GM18507 (cell line): ENCODE measurements at regions not wholly inside any gene's neighbourhood (a gene's known extent, or its start where the extent isn't known, plus 50 kb on each side); places are given as distances from the start of the nearest gene placed in this dataset.

Experiments
- DNase-seq: peaks from one replicate; pipeline ENCODE4 v3.0.0; 2011; ENCODE audit warnings: low read depth; ENCODE audit not compliant: insufficient read length; ENCODE audit errors: extremely low spot score
- FAIRE-seq: peaks from 2 replicates; lab custom pipeline; 2011; peaks lifted over from hg19 to GRCh38; lab: Jason Lieb, UNC

DNA sequence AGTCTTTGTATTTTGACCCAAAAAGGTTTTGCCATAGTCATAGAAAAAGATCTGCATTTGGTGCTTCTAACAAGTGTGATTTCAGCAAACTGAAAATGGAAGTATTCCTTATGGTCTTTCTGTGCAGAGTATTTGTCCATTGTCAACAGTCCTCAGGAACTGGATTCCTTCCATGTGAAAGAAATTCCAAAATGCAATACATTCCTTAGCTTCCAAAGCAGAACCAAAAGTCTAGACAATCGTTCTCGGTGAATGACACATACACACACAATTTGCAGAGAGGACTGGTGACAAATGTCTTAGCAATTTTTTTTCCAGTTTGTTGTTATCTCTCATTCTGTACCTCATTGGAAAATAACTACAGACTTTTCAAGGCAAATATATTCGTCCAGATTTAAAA, 562.2 kb upstream of the SLIT2 start:
- no peak for FAIRE-seq
- DNase-seq: no peak

- DNase-seq (no peak), FAIRE-seq (no peak)
These were observed 565.2 kb upstream of the SLIT2 start for GRCh38 chr4:19686456-19686855.

GRCh38 chr4:19684084-19684483, 567.6 kb upstream of the SLIT2 start:
- FAIRE-seq (no peak), DNase-seq (no peak)

DNA sequence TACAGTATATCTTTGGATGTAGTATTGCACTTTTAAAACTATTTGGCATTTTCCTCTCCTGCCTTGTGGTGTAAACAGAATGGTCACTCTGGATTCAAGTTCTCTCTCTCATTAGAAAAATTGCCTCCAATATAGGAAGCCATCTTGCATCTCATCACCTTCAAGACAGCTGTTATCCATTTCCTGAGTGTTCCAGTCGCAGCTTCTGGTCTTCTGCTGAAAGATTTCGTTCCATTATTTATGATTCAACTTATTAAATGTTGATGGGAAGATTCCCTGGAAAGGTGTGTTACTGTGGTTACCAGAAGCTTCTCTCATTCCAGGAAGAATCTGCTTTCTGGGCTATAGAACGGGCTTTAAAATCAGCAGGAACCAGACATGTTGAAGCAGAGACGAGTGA, 568.3 kb upstream of the SLIT2 start:
- FAIRE-seq (no peak), DNase-seq (no peak)

DNA sequence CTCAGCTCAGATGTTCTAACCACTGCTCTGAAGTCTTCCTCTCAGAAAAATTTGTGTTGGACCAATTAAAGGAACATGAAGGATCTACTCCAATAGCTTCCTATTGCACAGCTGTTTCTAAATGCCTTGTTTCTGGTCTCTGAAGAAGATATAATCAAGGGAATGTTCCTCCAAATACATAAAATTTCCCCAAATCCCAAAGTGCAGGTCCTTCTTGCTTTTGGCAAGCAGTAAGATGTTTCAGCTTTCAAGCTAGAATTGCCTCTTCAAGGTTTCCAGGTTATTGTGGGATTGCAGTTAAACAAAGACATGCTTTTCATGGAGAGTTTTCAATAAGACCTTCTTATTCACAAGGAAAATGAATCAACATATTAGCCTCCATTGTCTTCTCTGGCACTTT, 574.5 kb upstream of the SLIT2 start:
- no peak for FAIRE-seq
- DNase-seq: no peak

DNA sequence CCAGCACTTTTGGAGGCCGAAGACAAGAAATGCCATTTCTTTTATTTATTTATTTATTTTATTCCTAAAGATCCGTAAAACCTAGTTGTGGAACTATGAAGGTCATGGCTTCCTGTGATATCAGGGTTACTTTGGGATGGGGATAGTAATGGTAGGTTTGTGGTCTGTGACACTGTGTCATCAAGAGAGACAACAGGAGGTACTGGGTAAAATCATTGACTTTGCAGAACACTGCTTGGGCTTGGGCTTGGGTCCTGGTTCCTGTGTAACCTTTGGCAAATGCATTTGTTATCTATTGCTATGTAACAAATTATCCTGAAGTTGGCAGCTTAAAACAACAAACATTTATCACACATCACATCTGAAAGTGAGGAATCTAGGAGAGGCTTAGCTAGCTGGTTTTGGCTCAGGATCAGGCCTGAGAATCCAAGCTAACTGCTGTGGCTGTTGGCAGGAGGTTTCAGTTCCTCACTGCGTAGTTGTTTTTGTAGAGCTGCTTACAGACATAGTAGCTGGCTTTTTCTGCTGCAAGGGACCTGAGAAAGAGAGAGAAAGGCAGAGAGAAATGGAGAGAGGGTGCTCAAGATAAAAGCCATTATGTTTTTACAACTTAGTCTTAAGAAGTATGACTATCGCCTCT, 576.4 kb upstream of the SLIT2 start:
- FAIRE-seq: no peak
- no peak for DNase-seq

GRCh38 chr4:19659101-19659500, 592.6 kb upstream of the SLIT2 start:
- FAIRE-seq: no peak
- DNase-seq: no peak

- no peak for DNase-seq
- no peak for FAIRE-seq
These were observed 593.8 kb upstream of the SLIT2 start for GRCh38 chr4:19657856-19658255.

- DNase-seq: no peak
- FAIRE-seq: no peak
These were observed 596.0 kb upstream of the SLIT2 start for GRCh38 chr4:19655666-19656065.

DNA sequence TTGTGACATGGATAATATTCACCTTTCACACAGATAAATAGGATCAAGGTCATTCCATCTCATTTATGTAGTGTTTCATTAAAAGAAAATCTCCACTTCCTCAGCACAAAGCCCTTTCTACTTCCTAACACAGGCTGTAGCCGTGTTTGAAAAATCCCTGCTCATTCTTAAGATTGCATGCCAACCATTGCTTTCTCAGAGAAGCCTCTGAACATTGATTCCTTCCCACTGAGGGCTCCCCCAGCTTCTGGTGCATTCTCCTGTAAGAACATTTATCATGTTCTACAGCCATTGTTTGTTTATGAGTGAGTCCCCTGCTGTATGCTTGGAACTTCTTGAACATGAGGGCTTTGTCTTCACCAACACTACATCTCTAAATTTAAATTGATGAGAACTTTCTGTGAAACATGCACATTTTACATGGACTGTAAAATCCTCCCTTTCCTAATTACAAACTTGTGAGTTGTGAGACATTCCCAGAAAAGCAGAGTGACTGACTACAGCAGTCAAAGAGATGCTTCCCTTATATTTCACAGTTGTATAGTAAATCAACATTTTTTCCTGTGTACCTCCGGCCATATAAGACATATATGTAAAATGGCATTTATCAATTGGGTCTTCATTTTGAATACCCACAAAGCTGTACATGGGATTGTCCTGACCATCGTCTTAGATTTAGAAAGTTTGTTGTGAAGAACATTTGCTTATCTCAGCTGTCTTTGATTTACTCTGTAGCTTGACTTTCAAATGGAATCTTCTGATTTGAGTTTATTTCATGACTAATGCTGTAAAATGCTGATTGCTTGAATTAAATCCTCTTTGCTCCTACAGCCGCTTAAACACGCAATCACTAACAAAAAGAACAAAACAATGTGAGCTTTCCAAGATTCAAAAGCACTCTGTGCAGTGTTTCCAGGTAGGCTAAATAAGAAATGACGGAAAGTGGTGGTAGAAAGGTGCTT, 600.5 kb upstream of the SLIT2 start:
- DNase-seq: no peak
- FAIRE-seq: no peak

- no peak for FAIRE-seq
- DNase-seq: no peak
These were observed 606.1 kb upstream of the SLIT2 start for GRCh38 chr4:19645589-19645988.

DNA sequence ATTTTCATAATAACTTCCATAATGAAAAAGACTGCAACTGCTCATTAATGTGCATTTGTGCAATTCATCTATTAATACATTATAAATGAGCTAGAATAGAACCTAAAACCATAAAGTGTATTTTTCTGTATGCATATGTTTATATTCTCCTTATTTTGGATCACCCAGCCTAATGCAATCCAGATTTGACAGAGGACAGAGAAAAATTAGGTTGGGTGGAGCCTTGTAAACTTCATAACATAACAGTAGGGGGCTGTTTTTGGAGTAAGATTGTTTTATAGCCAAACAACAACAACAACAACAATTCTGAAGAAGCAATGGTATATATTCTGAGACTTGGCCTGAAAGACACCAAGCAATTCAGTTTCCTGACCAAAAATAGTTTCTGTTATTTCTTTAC, 615.3 kb upstream of the SLIT2 start:
- FAIRE-seq: no peak
- no peak for DNase-seq

DNA sequence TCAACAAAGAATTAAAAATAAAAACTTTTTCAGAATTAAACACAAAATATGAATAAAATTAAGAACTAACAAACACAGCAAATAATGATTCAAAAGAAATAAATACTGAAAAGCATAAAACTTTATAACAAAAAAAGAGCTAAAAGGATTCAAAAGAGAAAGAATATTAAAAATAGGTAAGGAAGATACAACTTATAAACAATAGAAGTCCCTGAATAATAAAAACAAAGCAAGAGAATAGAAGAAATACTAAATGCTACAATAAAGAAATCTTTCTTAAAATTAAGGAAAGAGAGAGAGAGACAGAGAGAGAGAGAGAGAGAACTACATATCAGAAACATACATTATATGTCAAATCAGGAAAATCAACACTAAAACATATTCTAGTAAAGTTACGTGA, 619.9 kb upstream of the SLIT2 start:
- DNase-seq (no peak), FAIRE-seq (no peak)

- FAIRE-seq: no peak
- DNase-seq: no peak
These were observed 627.8 kb upstream of the SLIT2 start for GRCh38 chr4:19623866-19624265.

DNA sequence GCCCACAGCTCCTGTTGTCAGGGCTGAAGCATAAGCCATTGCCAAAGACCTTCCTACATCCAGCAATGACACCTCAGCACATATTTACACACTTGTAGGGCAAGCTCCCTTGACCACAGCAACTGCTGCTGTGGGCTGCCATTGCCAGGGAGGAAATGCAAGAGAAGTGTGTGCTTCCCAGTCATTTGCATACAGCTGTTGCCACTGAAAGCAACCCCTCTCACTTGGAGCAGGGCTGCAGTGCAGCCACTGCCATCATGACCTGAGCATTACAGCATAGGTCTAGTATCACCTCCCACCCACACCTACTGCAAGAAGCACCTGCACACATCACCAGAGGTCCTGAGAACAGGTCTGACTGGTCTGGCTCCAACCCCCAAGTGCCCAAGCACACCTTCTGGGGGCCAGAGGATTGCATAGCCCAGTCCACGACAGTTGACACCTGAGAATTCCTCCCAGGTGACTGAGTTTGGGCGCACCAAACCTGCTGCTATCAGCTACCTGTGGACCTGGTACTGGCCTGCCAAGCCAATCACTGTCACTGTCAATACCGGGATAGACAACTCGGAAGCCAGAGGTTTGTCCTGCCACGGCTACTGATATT, 636.5 kb upstream of the SLIT2 start:
- FAIRE-seq: no peak
- no peak for DNase-seq

DNA sequence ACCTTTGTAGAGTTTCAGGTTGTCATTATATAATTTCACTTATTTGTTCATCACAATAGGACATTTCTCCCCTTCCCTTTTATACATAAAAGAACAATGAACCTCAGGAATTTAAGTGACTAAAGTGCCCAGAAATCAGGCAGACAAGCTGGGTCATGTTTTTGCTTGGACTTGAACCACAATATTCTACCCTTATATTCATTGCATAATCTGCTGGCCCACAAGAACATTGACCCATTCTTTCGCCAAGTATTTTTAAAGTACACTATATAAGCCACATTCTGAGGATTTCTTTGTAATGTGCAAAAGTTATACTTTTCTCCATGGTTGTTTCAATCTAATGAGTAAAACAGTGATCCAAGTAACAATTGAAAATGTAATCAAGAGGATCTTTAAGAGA, 637.5 kb upstream of the SLIT2 start:
- no peak for DNase-seq
- no peak for FAIRE-seq

DNA sequence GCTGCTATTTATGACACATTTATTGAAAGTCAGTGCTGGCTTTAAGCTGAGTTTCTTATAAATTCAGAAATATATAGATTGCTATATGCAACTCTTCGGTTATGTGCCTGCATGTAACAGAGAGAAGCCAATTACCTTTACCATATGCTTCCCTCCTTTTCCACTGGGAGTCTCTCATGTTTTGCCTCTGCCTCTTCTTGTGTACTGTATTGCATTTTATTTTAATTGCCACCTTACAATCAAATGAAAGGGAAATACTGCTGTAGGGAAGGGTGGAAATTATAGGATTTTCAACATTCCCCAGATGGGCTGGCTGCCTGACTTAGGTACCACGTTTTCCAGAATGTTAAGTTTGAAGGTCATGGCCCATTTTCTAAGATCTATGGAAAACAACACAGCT, 655.4 kb upstream of the SLIT2 start:
- no peak for DNase-seq
- FAIRE-seq: no peak

- FAIRE-seq (no peak), DNase-seq (no peak)
These were observed 659.3 kb upstream of the SLIT2 start for GRCh38 chr4:19592391-19592790.

- DNase-seq (no peak), FAIRE-seq (no peak)
These were observed 667.7 kb upstream of the SLIT2 start for GRCh38 chr4:19583827-19584569.

DNA sequence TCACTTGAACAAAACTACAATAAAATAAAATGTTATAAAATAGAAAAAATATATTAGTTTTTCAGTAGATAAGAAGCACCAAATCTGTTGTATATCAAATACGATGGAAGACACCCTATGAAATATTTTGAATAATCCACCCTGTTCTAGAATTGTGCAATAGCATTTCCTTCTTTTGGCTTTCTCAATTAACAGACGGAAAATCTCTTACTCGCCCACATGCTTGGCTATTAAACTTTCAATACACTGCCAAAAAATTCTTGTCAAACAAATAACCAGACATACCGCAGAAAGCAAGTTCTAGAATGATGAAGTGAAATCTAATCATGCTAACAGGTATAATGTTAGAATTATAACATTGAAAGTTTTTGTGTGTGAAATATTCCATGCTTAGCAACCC, 671.6 kb upstream of the SLIT2 start:
- no peak for DNase-seq
- FAIRE-seq: no peak
